DOHH2 (cell line): ENCODE measurements at regions not wholly inside any gene's neighbourhood (a gene's known extent, or its start where the extent isn't known, plus 50 kb on each side); places are given as distances from the start of the nearest gene placed in this dataset.

Experiments
- H3F3A ChIP-seq: fragments of 200-600 bp; sonication (generic), shearing (Covaris generic); 2 replicates; pipeline ENCODE4 v1.6.0; 2016; ENCODE audit warnings: antibody characterized with exemption, mild to moderate bottlenecking; ENCODE audit not compliant: control insufficient read depth, insufficient read depth
- H3K27ac ChIP-seq: fragments of 200-600 bp; sonication (generic); 2 replicates; pipeline ENCODE4 v1.5.1; 2014; ENCODE audit warnings: low read depth, mild to moderate bottlenecking, low read length, moderate library complexity
- H3K27me3 ChIP-seq: fragments of 200-600 bp; sonication (generic); 2 replicates; pipeline ENCODE4 v1.6.1; 2014; ENCODE audit warnings: mild to moderate bottlenecking, low read length, mixed read lengths; ENCODE audit not compliant: control insufficient read depth
- H3K36me3 ChIP-seq: fragments of 200-600 bp; sonication (generic); 2 replicates; pipeline ENCODE4 v1.6.1; 2014; ENCODE audit warnings: mild to moderate bottlenecking, low read length, moderate library complexity, mixed read lengths; ENCODE audit not compliant: control insufficient read depth
- H3K4me1 ChIP-seq: fragments of 200-600 bp; sonication (generic); 2 replicates; pipeline ENCODE4 v1.6.1; 2014; ENCODE audit warnings: mild to moderate bottlenecking, low read length, mixed read lengths; ENCODE audit not compliant: control insufficient read depth
- H3K4me2 ChIP-seq: fragments of 200-600 bp; sonication (generic); 2 replicates; pipeline ENCODE4 v1.6.0; 2014; ENCODE audit warnings: mild to moderate bottlenecking, low read length, moderate library complexity
- H3K4me3 ChIP-seq: fragments of 200-600 bp; sonication (generic); 2 replicates; pipeline ENCODE4 v1.5.1; 2014; ENCODE audit warnings: mild to moderate bottlenecking, low read length, mixed read lengths
- H3K79me2 ChIP-seq: fragments of 200-600 bp; sonication (generic); 2 replicates; pipeline ENCODE4 v1.6.1; 2014; ENCODE audit warnings: mild to moderate bottlenecking, low read length, mixed read lengths; ENCODE audit not compliant: control insufficient read depth
- H3K9me2 ChIP-seq: fragments of 200-600 bp; sonication (generic); replicated peaks from 2 replicates; pipeline ENCODE4 v1.6.1; 2014; ENCODE audit warnings: mild to moderate bottlenecking, low read length, mixed read lengths; ENCODE audit not compliant: control insufficient read depth
- H3K9me3 ChIP-seq: fragments of 200-600 bp; sonication (generic); 2 replicates; pipeline ENCODE4 v1.6.1; 2014; ENCODE audit warnings: antibody characterized with exemption, low read length, mixed read lengths; ENCODE audit not compliant: control insufficient read depth, insufficient read depth
- H4K20me1 ChIP-seq: fragments of 200-600 bp; sonication (generic); 2 replicates; pipeline ENCODE4 v1.6.0; 2014; ENCODE audit warnings: low read depth, mild to moderate bottlenecking, antibody characterized with exemption, low read length, moderate library complexity; ENCODE audit not compliant: control insufficient read depth, insufficient read depth
- CTCF ChIP-seq: fragments of 200-600 bp; sonication (generic); IDR thresholded peaks from one replicate; pipeline ENCODE4 v1.5.1; 2014; ENCODE audit warnings: antibody characterized with exemption, mild to moderate bottlenecking, low read depth, low read length; ENCODE audit not compliant: poor library complexity, severe bottlenecking
- EZH2phosphoT487 ChIP-seq: fragments of 200-600 bp; sonication (generic); IDR thresholded peaks from 2 replicates; pipeline ENCODE4 v1.6.1; 2017; ENCODE audit warnings: borderline replicate concordance, mild to moderate bottlenecking, antibody characterized with exemption, low read length, moderate library complexity, mixed read lengths

- Histone ChIP-seq H3K4me1 (no peaks in the 10 kb centered on the region), H3K4me3 (no peak overlapping the region), H4K20me1 (no peaks in the 10 kb centered on the region), H3F3A (no peaks in the 10 kb centered on the region), H3K27me3 (no peaks in the 10 kb centered on the region), H3K9me3 (no peaks in the 10 kb centered on the region), H3K79me2 (no peaks in the 10 kb centered on the region), H3K27ac (no peak overlapping the region), H3K36me3 (no peaks in the 10 kb centered on the region), H3K9me2 (no peaks in the 10 kb centered on the region), H3K4me2 (no peak overlapping the region)
- TF ChIP-seq EZH2phosphoT487 (no peak), CTCF (no peak)
These were observed 187.5 kb downstream of the SCG2 start for GRCh38 chr2:223414646-223415045.

GRCh38 chr2:223415071-223415470 lies 187.1 kb downstream of the SCG2 start:
- H3K9me2 ChIP-seq: no peaks in the 10 kb centered on the region
- no peak overlapping the region for H3K27ac ChIP-seq
- H3K79me2 ChIP-seq: no peaks in the 10 kb centered on the region
- no peaks in the 10 kb centered on the region for H3K36me3 ChIP-seq
- no peaks in the 10 kb centered on the region for H3K4me1 ChIP-seq
- H3K9me3 ChIP-seq: no peaks in the 10 kb centered on the region
- TF ChIP-seq CTCF (no peak), EZH2phosphoT487 (no peak)
- no peak overlapping the region for H3K4me2 ChIP-seq
- H3K27me3 ChIP-seq: no peaks in the 10 kb centered on the region
- H3F3A ChIP-seq: no peaks in the 10 kb centered on the region
- H3K4me3 ChIP-seq: no peak overlapping the region
- no peaks in the 10 kb centered on the region for H4K20me1 ChIP-seq

- Histone ChIP-seq H4K20me1 (no peaks in the 10 kb centered on the region), H3K9me2 (no peaks in the 10 kb centered on the region), H3K4me3 (no peak overlapping the region), H3K79me2 (no peaks in the 10 kb centered on the region), H3K4me1 (no peaks in the 10 kb centered on the region), H3K9me3 (no peaks in the 10 kb centered on the region), H3K27me3 (no peaks in the 10 kb centered on the region), H3K4me2 (no peak overlapping the region), H3K27ac (no peak overlapping the region), H3K36me3 (no peaks in the 10 kb centered on the region), H3F3A (no peaks in the 10 kb centered on the region)
- TF ChIP-seq EZH2phosphoT487: no peak
- TF ChIP-seq CTCF: no peak
These were observed 185.1 kb downstream of the SCG2 start for GRCh38 chr2:223416815-223417610.
